Choroid plexus epithelial cell (primary cell): ENCODE measurements at regions not wholly inside any gene's neighbourhood (a gene's known extent, or its start where the extent isn't known, plus 50 kb on each side); places are given as distances from the start of the nearest gene placed in this dataset.
A peak's percentile ranks its signal among the peaks of the same experiment; 100 is the strongest.

Source experiments
- DNase-seq: peaks from one replicate; pipeline ENCODE4 v3.0.0-alpha.2; 2010; ENCODE audit warnings: low read depth
- H3K4me3 ChIP-seq: 2 replicates; pipeline ENCODE4 v1.5.1; 2011; ENCODE audit warnings: low read depth, mild to moderate bottlenecking, control low read depth, low read length, moderate library complexity
- CTCF ChIP-seq: conservative IDR thresholded peaks from 2 replicates; pipeline ENCODE4 v1.5.1; 2011; ENCODE audit warnings: low read depth, mild to moderate bottlenecking, control low read depth, inconsistent platforms, low read length, moderate library complexity

- H3K4me3 ChIP-seq = no peak overlapping the region
- no peak for TF ChIP-seq CTCF
- no peak for DNase-seq
Observed at GRCh38 chr12:67137256-67137655, 131.9 kb upstream of the CAND1 start.

GRCh38 chr12:67141296-67142018 lies 127.7 kb upstream of the CAND1 start:
- TF ChIP-seq CTCF = no peak
- H3K4me3 ChIP-seq = no peak overlapping the region
- no peak for DNase-seq

DNA sequence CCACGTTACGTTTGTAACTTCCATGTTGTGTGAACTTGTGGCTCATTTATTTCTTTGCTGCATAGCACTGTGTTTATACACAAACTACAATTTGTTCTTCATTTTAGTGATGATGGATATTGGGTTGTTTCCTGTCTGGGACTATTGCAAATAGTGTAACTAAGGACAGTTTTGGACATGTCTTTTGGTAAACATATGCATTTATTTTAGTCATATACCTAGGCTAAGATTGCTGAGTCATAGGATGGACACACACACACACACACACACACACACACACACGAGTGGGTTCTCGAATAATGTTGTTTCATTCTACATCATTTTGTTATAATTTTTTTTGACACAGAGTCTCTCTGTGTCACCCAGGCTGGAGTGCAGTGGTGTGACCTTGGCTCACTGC lies 123.5 kb upstream of the CAND1 start:
- DNase-seq = no peak
- no peak for TF ChIP-seq CTCF
- H3K4me3 ChIP-seq = no peak overlapping the region

DNA sequence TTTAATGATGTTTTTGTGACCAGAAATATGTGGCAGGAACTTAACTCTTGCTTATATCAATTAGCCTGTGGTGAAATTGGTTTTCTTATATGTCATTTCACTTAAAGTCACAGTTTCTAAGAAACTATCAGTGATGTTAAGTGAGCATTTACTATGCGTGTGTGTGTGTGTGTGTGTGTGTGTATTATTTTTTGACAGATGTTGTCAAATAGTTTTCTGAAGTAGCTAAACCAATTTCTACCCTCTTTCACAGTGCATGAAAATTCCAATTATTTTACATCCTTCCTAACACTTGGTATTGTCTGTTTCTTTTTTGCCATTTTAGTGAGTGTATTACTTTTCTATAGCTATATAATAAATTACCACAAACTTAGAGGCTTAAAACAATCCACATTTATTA lies 122.1 kb upstream of the CAND1 start:
- no peak for DNase-seq
- TF ChIP-seq CTCF = no peak
- H3K4me3 ChIP-seq = no peak overlapping the region

DNA sequence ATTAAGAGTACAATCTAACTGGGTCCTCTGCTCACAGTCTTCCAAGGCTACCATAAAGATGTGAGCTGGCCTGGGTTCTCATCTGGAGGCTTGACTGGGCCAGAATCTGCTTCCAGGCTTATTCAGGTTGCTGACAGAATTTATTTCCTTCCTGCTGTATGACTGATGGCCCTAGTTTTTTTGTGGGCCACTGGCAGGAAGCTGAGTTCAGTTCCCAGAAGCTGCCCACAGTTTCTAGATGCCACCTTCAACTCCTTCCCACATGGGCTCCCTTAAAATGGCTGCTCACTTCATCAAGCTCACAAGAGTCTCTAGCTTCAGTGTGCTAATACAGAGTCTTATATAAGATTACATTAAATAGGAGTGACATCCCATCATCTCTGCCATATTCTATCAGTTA lies 121.7 kb upstream of the CAND1 start:
- no peak overlapping the region for H3K4me3 ChIP-seq
- no peak for TF ChIP-seq CTCF
- no peak for DNase-seq

GRCh38 chr12:67148265-67148664 lies 120.9 kb upstream of the CAND1 start:
- no peak for DNase-seq
- no peak overlapping the region for H3K4me3 ChIP-seq
- no peak for TF ChIP-seq CTCF

GRCh38 chr12:67151886-67152285 lies 117.3 kb upstream of the CAND1 start:
- DNase-seq = peak; percentile 11
- TF ChIP-seq CTCF = no peak
- no peak overlapping the region for H3K4me3 ChIP-seq
